ENCODE measurements at regions not wholly inside any gene's neighbourhood (a gene's known extent, or its start where the extent isn't known, plus 50 kb on each side); places are given as distances from the start of the nearest gene placed in this dataset.

GRCh38 chr3:61448378-61448777 lies 113.0 kb upstream of the PTPRG start:
- no peak for TF ChIP-seq CTCF (IDR thresholded peaks at IDR 0.05; ENCODE audit: insufficient read depth, low read depth, low read length, missing control alignments)
- H3K4me3 ChIP-seq (ENCODE audit: low read length), result no peak overlapping the region
- no peak for DNase-seq (ENCODE audit: low read depth)

GRCh38 chr3:61449327-61450040 lies 111.9 kb upstream of the PTPRG start:
- no peak for DNase-seq (ENCODE audit: low read depth)
- H3K4me3 ChIP-seq (ENCODE audit: low read length), result no peak overlapping the region
- TF ChIP-seq CTCF (IDR thresholded peaks at IDR 0.05; ENCODE audit: insufficient read depth, low read depth, low read length, missing control alignments), result no peak

- TF ChIP-seq CTCF (IDR thresholded peaks at IDR 0.05; ENCODE audit: insufficient read depth, low read depth, low read length, missing control alignments), result no peak
- no peak for DNase-seq (ENCODE audit: low read depth)
- H3K4me3 ChIP-seq (ENCODE audit: low read length), result no peak overlapping the region
Measured at GRCh38 chr3:61450866-61451265, 110.5 kb upstream of the PTPRG start.

- no peak overlapping the region for H3K4me3 ChIP-seq (ENCODE audit: low read length)
- TF ChIP-seq CTCF (IDR thresholded peaks at IDR 0.05; ENCODE audit: insufficient read depth, low read depth, low read length, missing control alignments), result no peak
- DNase-seq (ENCODE audit: low read depth), result peak; percentile 42
Measured at GRCh38 chr3:61451841-61452240, 109.5 kb upstream of the PTPRG start.

GRCh38 chr3:61452535-61453090 lies 108.8 kb upstream of the PTPRG start:
- DNase-seq (ENCODE audit: low read depth), result peak; percentile 85
- no peak overlapping the region for H3K4me3 ChIP-seq (ENCODE audit: low read length)
- no peak for TF ChIP-seq CTCF (IDR thresholded peaks at IDR 0.05; ENCODE audit: insufficient read depth, low read depth, low read length, missing control alignments)

GRCh38 chr3:61454006-61454585 lies 107.3 kb upstream of the PTPRG start:
- no peak overlapping the region for H3K4me3 ChIP-seq (ENCODE audit: low read length)
- TF ChIP-seq CTCF (IDR thresholded peaks at IDR 0.05; ENCODE audit: insufficient read depth, low read depth, low read length, missing control alignments), result no peak
- DNase-seq (ENCODE audit: low read depth), result no peak
